Calu3 (cell line): ENCODE measurements at regions not wholly inside any gene's neighbourhood (a gene's known extent, or its start where the extent isn't known, plus 50 kb on each side); places are given as distances from the start of the nearest gene placed in this dataset.

ENCODE experiments used
- BruUV-seq: library from RNA; stranded (reverse); fragments of 400-500 nt; replicated peaks from 2 replicates; lab custom pipeline; 2021; lab: Mats Ljungman, UMichigan
- CTCF ChIA-PET: fragments of 300-600 bp; sonication (Branson Sonifier 250); formaldehyde crosslinking; loops from one replicate; lab custom pipeline; 2022; ENCODE audit warnings: antibody characterized with exemption; lab: Charles Lee
- DNase-seq: peaks from one replicate; pipeline ENCODE4 v3.0.0; 2022
- H3K27ac Mint-ChIP-seq: one replicate; pipeline ENCODE4 v1.8.0; 2022; ENCODE audit warnings: mixed read lengths; ENCODE audit not compliant: unreplicated experiment
- H3K27me3 Mint-ChIP-seq: one replicate; pipeline ENCODE4 v1.8.0; 2022; ENCODE audit warnings: mixed read lengths; ENCODE audit not compliant: unreplicated experiment
- H3K36me3 Mint-ChIP-seq: one replicate; pipeline ENCODE4 v1.8.0; 2022; ENCODE audit warnings: mild to moderate bottlenecking, moderate library complexity, mixed read lengths; ENCODE audit not compliant: insufficient read depth, unreplicated experiment
- H3K4me1 Mint-ChIP-seq: one replicate; pipeline ENCODE4 v1.8.0; 2022; ENCODE audit warnings: mild to moderate bottlenecking, low read depth, mixed read lengths; ENCODE audit not compliant: unreplicated experiment
- H3K4me3 Mint-ChIP-seq: one replicate; pipeline ENCODE4 v1.8.0; 2022; ENCODE audit warnings: mild to moderate bottlenecking, low read depth, moderate library complexity, mixed read lengths; ENCODE audit not compliant: unreplicated experiment
- H3K9me3 Mint-ChIP-seq: one replicate; pipeline ENCODE4 v1.8.0; 2022; ENCODE audit warnings: low read depth, mixed read lengths; ENCODE audit not compliant: unreplicated experiment
- intact Hi-C: fragments of 100-400 bp; cut with micrococcal nuclease; formaldehyde crosslinking; loops from one replicate; pipeline ENCODE4 v1.10.0; 2022; ENCODE audit not compliant: unreplicated experiment
- TF ChIP-seq, protein P1 (sequence below): fragments of 200-600 bp; IDR thresholded peaks from one replicate; pipeline ENCODE4 v1.8.0; 2022; ENCODE audit warnings: antibody characterized with exemption; ENCODE audit not compliant: unreplicated experiment

DNA sequence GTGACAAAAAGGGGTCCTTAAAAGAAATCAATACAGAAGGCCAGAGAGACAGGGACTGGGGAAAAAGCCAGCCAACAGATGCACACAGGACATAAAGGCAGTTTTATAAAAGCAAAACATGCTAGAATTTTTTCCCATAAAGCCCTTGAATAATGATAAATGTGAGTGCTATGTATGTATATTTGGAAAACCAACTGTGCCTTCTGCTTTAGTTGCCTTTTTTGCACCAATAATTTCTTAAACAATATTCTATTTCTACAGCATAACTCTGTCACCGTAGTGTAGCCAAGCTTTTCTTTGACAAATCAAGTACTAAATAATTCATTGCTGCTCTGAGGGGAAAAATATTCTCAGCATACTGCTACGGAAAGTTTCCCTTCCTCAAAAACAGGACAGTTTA, 730.6 kb upstream of the NRSN1 start:
- BruUV-seq: no TSS peak
- no peaks in the 10 kb centered on the region for H3K27me3 Mint-ChIP-seq
- no peak overlapping the region for H3K4me3 Mint-ChIP-seq
- H3K4me1 Mint-ChIP-seq: no peaks in the 10 kb centered on the region
- peaks cover 5% of the 10 kb centered on the region for H3K9me3 Mint-ChIP-seq
- no peaks in the 10 kb centered on the region for H3K36me3 Mint-ChIP-seq
- TF ChIP-seq, protein P1, sequence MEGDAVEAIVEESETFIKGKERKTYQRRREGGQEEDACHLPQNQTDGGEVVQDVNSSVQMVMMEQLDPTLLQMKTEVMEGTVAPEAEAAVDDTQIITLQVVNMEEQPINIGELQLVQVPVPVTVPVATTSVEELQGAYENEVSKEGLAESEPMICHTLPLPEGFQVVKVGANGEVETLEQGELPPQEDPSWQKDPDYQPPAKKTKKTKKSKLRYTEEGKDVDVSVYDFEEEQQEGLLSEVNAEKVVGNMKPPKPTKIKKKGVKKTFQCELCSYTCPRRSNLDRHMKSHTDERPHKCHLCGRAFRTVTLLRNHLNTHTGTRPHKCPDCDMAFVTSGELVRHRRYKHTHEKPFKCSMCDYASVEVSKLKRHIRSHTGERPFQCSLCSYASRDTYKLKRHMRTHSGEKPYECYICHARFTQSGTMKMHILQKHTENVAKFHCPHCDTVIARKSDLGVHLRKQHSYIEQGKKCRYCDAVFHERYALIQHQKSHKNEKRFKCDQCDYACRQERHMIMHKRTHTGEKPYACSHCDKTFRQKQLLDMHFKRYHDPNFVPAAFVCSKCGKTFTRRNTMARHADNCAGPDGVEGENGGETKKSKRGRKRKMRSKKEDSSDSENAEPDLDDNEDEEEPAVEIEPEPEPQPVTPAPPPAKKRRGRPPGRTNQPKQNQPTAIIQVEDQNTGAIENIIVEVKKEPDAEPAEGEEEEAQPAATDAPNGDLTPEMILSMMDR: no peak
- intact Hi-C loops: no loop called here
- no peak for DNase-seq
- CTCF ChIA-PET: no interaction called here
- no peak overlapping the region for H3K27ac Mint-ChIP-seq

- Mint-ChIP-seq H3K9me3 (peaks cover 4% of the 10 kb centered on the region), H3K36me3 (no peaks in the 10 kb centered on the region), H3K27me3 (no peaks in the 10 kb centered on the region), H3K4me3 (no peak overlapping the region), H3K4me1 (no peaks in the 10 kb centered on the region), H3K27ac (no peak overlapping the region)
- intact Hi-C loops: no loop called here
- no TSS peak for BruUV-seq
- TF ChIP-seq, protein P1: no peak
- CTCF ChIA-PET: interaction anchor here (0.6 kb wide), 1 partner anchor 1350 kb away, joined by 3 read pairs; no protein-coding TSS in a partner anchor
- no peak for DNase-seq
These were observed 729.1 kb upstream of the NRSN1 start for GRCh38 chr6:23396949-23397348.

DNA sequence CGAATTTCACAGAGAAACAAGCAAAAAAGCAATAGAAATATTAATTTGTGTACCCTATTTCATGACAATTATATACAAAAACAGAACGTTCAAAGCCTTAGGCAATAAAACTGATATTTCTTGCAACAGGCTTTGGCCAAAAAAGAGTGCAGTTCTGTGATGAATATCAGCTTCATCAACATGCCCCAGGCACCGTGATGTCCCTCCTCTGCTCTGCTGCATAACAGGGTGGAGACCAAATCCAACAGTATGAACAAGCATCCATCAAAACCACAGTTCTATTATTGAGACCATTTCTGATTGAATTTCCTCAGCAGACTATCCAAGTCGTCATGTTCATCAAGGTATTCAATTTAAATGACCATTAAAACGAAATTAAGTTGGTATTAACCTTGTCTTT, 722.6 kb upstream of the NRSN1 start:
- DNase-seq: no peak
- Mint-ChIP-seq H3K27me3 (no peaks in the 10 kb centered on the region), H3K36me3 (no peaks in the 10 kb centered on the region), H3K4me3 (no peak overlapping the region), H3K4me1 (no peaks in the 10 kb centered on the region), H3K9me3 (peaks cover 8% of the 10 kb centered on the region), H3K27ac (no peak overlapping the region)
- intact Hi-C loops: no loop called here
- TF ChIP-seq, protein P1: no peak
- no TSS peak for BruUV-seq
- CTCF ChIA-PET: no interaction called here

DNA sequence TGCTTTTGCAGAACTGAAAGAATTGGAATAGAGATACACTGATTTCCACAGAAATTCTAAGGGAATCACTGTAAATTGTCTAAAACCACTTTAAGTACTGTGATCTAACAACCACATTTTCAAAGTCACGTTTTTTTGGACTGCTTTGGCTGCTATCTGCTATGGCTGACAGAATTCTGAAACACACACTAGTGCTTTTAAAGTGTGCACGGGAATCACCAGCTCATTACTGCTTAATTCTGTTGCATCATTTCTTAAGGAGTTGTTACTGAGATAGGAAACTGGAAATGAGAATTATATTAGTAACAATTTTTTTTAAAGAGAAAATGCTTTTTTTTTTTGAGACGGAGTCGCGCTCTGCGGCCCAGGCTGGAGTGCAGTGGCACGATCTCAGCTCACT, 716.5 kb upstream of the NRSN1 start:
- no peak overlapping the region for H3K4me3 Mint-ChIP-seq
- peaks cover 8% of the 10 kb centered on the region for H3K9me3 Mint-ChIP-seq
- H3K27ac Mint-ChIP-seq: no peak overlapping the region
- no peaks in the 10 kb centered on the region for H3K4me1 Mint-ChIP-seq
- intact Hi-C loops: no loop called here
- no peaks in the 10 kb centered on the region for H3K36me3 Mint-ChIP-seq
- TF ChIP-seq, protein P1: no peak
- no TSS peak for BruUV-seq
- CTCF ChIA-PET: interaction anchor here (0.7 kb wide), 1 partner anchor 692 kb away, joined by 5 read pairs; no protein-coding TSS in a partner anchor
- no peaks in the 10 kb centered on the region for H3K27me3 Mint-ChIP-seq
- no peak for DNase-seq
